ENCODE measurements at regions not wholly inside any gene's neighbourhood (a gene's known extent, or its start where the extent isn't known, plus 50 kb on each side); places are given as distances from the start of the nearest gene placed in this dataset.

DNA sequence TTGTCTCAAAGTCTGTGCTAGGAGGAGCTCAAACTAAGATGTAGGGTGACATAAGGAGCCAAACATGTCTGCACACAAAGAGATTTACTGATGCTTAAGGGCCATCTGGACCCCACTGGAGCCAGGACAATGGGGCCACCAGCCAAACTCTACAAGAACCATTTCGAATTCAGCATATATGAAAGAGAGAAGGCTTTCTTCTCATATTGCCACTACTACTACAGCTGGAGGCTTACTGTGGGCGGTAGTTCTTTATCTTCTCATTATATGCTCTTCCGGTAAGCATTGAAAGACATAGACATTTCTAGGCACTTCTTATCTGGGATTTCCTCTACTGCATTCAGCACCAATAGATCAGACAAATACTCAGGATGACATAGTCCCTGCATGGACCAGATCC is 404.4 kb upstream of the PROK2 start:
- FAIRE-seq: no peak

GRCh38 chr3:72188536-72188935 is 403.6 kb upstream of the PROK2 start:
- no peak for FAIRE-seq

GRCh38 chr3:72187131-72187530 is 402.2 kb upstream of the PROK2 start:
- no peak for FAIRE-seq

GRCh38 chr3:72186400-72186855 is 401.5 kb upstream of the PROK2 start:
- FAIRE-seq: no peak

DNA sequence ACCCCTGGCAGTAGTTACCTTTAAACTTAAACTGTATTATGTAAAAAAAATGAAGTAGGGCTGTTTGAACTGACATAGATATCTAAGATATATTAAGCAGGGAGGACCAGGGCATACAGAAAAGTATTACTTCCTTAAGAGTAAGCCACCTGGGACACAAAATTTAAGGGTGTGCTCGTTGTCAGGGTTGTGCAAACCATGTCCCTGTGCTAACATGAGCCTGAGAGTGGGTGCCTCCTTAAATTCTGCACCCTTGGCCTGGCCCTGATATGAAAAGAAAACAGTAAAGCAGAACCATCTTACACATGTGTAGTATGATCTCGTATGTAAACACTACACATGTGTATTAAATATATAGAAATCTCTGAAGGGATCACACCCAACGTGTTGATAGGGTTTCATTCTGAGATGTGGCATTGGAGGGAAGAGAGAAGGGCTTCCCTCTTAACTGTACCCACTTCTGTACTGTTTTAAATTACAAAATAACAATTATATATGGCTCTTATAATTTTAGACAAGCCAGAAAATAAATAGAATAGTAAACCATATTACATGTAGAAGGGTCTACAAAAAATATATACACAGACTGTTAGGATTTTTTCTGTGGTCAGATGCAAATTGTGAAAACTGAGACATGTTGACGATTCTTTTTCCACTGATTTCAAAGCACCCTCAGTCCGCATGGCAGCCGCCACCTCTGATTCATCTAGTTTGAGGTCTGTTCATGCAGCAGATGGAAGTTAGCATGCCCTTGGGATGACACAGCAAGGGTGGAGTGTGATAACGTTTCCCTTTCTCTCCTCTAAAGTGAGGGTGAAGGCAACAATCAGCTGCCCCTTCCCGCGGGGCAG is 400.8 kb upstream of the PROK2 start:
- FAIRE-seq: no peak

GRCh38 chr3:72183489-72183888 is 398.5 kb upstream of the PROK2 start:
- no peak for FAIRE-seq

DNA sequence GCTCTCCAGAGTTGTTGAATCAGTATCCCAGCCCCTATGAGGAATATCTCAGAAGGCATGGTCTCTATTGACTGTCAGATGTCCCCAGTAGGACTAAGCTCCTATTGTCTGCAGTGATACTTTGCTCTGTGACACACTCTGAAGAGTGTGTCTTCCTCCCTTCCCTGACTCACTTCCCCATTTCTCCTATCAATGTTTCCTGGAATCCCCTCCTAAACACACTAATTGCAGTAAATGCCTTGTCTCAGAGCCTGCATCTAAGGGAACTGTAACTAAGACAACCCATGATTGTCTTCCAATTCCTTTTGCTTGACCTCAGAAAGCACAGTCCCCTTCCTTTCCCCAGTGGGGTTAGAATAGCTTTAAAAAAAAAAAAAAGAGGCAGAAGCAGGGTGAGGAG is 397.3 kb upstream of the PROK2 start:
- no peak for FAIRE-seq

DNA sequence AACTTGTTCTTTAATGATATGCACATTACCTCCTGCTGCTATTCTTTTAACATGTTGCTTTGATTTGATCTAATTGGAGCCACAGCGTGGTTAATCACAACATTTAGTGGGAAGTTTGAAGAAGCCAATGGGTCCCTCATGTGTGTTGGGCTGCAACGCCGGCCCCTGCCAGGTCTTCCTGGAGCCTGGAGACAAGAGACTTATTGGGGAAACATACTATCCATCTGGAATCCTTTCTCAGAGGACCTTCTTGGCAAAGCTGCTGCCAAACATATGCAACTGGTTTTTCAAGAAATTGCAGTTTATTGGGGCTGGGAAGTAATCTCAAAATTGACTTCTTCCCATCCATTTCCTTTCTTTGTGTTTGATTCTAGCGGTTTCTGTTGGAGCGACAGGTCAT is 396.3 kb upstream of the PROK2 start:
- FAIRE-seq: no peak

GRCh38 chr3:72180405-72180804 is 395.5 kb upstream of the PROK2 start:
- no peak for FAIRE-seq

GRCh38 chr3:72179107-72179464 is 394.1 kb upstream of the PROK2 start:
- FAIRE-seq: no peak

DNA sequence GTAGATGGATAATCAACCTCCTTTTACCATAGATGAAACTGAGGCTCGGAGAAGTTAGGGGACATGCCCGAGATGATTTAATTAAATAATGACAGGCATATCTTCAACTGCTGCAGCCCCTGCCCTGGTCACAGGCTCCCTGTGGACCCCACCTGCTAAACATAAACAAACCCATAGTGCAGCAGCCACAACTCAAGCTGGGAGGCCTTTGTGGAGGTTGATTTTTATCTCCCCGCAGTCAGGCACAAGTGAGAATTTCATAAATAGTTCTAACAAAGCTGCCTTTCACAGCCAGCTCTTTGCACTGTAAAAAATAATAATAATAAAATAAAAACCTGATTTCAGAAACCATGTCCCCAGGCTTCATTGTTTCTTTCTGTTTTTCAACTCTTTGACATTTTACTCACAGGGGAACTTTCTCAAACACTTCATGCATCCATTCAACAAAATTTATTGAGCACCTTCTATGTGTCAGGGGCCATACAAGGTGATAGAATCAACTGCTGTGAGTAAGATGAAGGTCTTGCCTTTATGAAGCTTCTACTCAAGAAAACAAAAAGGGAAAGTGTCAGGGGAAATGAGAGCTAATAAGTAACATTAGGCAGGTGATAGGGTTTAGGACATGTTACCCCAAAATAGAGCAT is 393.6 kb upstream of the PROK2 start:
- FAIRE-seq: no peak

GRCh38 chr3:72177075-72178050 is 392.4 kb upstream of the PROK2 start:
- no peak for FAIRE-seq

GRCh38 chr3:72176537-72177041 is 391.6 kb upstream of the PROK2 start:
- FAIRE-seq: no peak

- no peak for FAIRE-seq
These were observed 390.4 kb upstream of the PROK2 start for GRCh38 chr3:72175296-72175858.

DNA sequence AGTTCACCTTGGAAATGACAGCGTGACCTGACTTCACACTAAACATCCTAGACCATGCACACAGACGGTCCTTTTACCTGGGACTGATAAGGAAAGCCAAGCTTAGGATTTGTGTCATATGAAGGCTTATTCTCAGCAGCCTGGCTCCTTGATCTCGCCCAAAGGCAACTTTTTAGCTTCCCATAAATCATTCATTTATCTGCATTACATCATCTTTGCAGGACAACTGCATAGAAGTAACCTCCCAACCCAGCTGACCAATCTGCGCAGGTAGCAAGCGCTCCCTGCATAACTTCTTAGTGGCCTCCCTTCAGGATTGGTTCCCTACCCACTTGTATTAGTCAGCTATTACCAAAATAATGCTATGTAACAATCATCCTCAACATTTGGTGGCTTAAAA is 389.9 kb upstream of the PROK2 start:
- FAIRE-seq: no peak

DNA sequence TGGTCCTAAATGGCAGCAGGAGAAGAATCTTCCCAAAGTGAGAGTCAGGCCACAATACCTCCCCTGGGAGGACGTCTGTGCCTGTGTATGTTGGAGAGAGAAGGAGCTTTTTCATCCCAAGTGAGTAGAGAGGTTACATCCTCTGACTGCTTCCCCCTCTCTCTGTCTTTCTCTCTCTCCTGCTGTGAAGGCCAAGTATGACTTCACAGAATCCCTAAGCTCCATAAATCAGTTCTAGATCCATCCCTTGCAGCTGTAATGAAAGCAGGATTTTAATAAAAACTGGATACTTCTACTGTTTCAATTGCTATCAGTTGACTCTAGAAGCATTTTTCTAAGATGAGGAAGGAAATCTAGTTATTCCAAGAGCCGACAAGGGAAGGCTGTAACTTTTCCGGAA is 389.1 kb upstream of the PROK2 start:
- FAIRE-seq: no peak

DNA sequence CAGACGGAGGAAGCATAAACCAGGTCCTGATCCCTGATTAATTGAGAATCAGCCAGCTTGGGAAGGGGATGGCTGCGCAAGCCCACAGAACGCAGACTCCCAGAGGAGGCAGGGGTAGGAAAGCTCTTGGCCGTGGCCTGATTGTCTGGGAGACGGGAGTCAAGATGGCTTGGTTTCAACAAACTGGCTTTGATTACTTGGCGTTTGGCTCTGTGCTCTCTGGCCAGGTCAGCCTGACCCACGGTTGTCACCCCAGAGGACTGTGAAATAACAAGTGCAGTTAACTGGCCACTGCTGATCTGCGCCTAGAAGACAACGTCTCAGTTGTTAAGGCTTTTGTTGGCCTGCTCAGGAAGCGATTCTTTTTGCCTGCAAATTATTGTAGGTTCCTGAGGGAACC is 387.0 kb upstream of the PROK2 start:
- FAIRE-seq: no peak

DNA sequence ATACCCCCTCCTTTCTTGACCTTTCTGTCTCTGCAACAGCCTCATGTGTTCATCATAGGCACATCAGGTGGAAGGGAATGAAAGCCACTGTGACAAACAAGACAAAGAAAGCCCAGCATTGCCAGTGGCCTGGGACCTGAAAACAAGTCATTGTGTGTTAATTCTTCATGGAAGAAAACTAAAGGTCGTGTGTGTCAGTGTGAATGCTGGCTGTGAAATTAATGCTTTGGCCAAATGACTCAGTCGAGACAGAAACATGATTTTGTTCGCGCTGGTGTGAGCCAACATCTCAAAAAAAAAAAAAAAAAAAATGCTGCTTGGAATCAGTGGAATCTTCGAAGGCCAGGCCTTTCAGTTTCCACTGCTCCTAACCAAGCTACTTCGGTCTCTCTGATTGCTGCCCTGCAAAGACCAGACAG is 386.5 kb upstream of the PROK2 start:
- no peak for FAIRE-seq

DNA sequence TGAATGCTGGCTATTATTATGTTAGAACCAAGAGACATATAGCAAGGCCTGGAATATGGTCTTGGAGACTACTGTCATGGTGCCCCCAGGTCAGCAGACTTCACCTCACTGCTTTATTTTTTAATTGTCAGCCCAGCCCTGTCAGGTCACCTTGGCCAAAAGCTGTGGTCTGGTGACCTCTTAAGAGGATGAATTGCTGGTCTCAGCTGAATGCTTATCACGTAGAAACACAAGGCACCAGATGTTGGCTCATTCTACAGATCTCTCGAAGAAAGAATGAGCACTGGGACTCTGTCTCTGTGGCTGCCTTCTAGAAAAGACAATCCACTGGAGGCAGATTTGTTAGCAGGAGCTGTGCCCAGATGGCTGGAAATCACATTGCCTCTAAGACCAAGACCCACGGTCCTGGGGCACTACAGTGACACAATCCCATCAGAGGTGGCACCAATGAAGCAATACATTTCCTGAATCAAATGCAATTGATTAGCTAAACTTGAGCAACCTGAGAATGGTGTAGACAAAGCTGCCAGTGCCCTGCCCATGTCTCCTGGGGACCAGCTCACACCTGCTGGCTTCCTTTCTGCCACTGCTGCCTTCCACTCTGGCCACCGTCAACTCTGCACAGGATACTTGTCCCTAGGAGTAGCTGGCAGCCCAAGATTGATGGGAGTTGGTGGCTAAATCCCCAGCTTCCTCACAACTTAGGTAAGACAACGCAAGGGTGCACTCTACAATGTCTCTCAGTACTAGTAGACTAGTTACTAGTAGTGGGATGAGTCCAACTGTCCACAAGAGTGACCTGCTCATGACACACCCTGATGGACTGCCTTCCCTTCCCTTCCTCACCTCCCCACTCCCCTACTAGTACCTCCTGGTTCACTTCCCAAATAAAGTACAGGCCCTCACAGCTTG is 384.9 kb upstream of the PROK2 start:
- FAIRE-seq: no peak

- FAIRE-seq: no peak
These were observed 384.2 kb upstream of the PROK2 start for GRCh38 chr3:72169120-72169519.

DNA sequence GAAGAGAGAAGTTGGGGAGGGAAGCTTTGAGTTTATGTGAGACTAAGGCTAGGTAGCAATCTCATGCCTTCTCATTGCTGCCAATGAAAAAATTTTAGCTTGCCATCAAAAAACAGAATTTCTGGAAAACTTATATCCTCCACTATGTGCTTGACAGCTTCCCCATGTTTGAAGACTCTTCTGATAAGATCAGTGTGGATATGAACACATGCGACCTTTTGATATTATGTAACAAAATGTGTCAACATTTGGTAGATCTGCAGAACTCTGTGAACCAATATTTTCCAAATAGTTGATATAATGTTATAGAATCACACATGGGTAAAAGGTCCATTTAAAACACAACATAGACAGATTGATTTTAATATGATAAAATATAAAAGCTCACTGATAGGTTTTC is 380.9 kb upstream of the PROK2 start:
- no peak for FAIRE-seq

DNA sequence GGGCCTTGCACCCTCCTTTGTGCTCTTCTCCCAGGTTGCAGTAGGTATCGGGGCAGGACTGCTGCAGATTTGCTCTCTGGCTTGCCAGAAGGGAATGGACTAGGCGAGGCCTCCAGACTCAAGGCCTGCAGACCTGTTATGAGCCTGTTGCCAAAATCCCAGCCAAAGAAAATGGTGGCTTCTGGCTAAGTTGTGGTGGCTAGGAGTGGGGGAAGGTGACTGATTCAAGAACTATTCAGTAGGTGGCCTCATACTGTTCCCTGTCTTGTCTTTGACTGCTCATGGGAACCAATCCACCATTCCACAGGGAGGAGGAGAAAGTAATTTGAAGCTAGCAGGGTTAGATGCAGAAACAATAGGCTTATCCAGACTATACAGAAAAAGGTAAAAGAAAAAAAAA is 380.4 kb upstream of the PROK2 start:
- FAIRE-seq: no peak
